Stimulated activated CD8-positive, alpha-beta memory T cell treated with anti-CD3 and anti-CD28 coated beads, Interleukin-12 subunit alpha, Interleukin-12 subunit beta, amount 100 ng/mL, for 1 hour (primary cell): ENCODE measurements at regions not wholly inside any gene's neighbourhood (a gene's known extent, or its start where the extent isn't known, plus 50 kb on each side); places are given as distances from the start of the nearest gene placed in this dataset.

Experiments used
- DNase-seq: peaks from one replicate; pipeline ENCODE4 v3.0.0-alpha.2; 2020; ENCODE audit warnings: low read depth

GRCh38 chr18:39799006-39799405 is 2156.0 kb upstream of the PIK3C3 start:
- no peak for DNase-seq

GRCh38 chr18:39796393-39796792 is 2158.6 kb upstream of the PIK3C3 start:
- DNase-seq, result no peak

DNA sequence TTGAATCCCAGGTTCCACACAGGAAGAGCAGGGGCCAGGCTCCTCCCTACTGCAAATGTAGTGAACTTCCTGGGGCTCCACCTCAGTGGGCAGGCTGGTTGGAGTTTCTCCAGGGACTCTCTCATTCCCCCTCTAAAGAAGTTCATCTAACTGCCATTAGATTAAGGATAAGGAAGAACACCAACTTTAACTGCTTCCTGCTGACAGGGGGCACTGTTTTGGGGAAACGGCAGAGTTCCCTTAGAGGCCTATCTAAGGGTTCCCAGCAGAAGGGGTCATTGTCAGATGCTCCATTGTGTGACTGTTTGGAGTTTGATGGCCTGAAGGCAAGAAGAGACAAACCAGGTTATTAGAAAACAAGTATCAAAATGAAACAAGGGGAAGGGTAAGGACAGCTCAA is 2159.7 kb upstream of the PIK3C3 start:
- no peak for DNase-seq

DNA sequence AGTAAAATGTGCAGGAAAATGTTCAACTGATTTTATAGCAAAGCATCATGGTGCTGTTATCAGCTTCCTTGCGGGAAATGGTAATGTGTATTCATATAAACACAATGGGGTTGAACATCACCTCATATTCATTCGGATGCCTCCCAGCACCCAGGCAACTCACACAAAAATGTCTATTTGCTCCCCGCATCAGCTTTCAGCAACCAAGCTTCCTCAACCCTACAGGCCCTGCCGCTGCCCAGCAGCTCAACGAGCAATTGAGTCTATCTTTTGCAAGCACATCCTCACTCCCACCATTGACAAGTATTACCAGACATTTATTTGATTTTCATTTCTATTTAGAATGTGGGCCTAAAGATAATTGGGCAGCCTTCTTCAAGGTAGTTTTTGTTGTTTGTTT is 2161.4 kb upstream of the PIK3C3 start:
- no peak for DNase-seq

- DNase-seq, result no peak
Measured at GRCh38 chr18:39788383-39788782, 2166.7 kb upstream of the PIK3C3 start.

GRCh38 chr18:39786477-39786876 is 2168.6 kb upstream of the PIK3C3 start:
- no peak for DNase-seq

DNA sequence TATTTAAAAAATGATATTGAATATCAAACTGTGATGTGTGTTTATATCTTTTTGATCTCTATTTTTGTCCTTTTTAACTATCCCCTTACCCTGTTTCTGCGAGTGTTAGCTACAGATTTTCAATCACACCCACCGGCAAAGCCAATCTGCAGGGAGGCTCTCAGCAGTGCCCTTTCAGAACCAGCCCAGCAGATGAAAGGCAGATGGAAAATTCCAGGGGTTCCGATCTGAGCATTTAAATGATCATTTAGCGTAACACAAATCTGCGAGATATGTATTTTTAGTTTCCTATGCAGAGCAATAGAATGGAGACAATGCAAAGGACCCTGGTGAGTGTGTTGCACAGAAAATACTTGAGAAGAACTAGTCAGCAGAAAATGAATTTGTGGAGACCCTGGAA is 2170.5 kb upstream of the PIK3C3 start:
- no peak for DNase-seq

- DNase-seq, result no peak
Measured at GRCh38 chr18:39781565-39781964, 2173.5 kb upstream of the PIK3C3 start.

DNA sequence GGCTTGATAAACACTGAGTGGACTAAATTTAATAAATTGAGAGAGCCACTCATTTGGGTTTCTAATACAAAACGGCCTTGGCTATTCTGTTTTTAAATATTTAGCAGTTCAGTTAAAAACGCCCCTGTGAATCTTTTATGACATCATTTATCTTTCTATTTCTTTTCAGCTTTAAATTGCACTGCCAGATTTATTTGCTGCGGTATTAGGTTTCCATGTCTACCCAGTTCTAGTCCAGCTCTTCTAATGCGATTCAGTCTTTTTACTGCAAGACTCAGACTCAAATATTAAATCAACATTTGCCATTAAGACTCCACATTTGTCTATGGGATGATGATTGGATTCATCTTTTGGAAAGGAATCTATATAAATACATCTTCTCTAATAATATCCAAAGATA is 2174.3 kb upstream of the PIK3C3 start:
- no peak for DNase-seq

GRCh38 chr18:39779926-39780325 is 2175.1 kb upstream of the PIK3C3 start:
- no peak for DNase-seq

- no peak for DNase-seq
Measured at GRCh38 chr18:39776766-39777165, 2178.3 kb upstream of the PIK3C3 start.

DNA sequence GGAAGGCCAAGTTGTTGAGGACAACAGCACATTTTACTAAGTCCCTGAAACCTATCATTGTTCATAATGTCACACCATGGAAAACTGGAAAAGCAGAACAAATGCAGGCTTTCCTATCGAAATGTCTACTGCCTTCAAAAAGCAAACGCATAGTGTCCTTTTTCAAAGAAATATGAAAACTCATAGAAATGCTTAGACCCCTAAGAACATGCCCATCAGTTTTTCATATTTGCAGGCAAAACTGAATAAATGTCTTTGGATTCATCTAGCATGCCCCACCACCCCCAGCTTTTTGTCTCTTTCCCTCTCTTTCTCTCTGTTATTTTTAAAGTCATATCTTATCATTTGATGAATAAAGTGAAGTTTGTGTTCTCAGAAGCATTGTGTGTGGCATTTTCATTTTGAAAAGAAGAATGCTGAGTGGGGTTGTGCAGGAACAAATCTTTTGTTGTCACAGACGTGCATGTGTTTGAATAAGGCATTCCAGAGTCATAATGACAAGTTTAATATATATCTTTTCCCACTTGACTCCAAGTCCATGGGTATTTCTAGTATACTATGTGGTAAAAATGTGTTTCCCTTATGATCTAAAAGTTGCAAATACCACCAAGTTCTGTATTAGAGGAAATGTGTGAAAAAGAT is 2180.0 kb upstream of the PIK3C3 start:
- no peak for DNase-seq

- DNase-seq, result no peak
Measured at GRCh38 chr18:39773646-39774045, 2181.4 kb upstream of the PIK3C3 start.

GRCh38 chr18:39772155-39772919 is 2182.7 kb upstream of the PIK3C3 start:
- no peak for DNase-seq

- DNase-seq, result no peak
Measured at GRCh38 chr18:39770399-39770798, 2184.6 kb upstream of the PIK3C3 start.

- DNase-seq, result no peak
Measured at GRCh38 chr18:39764873-39765272, 2190.2 kb upstream of the PIK3C3 start.

- no peak for DNase-seq
Measured at GRCh38 chr18:39761273-39761672, 2193.8 kb upstream of the PIK3C3 start.

- no peak for DNase-seq
Measured at GRCh38 chr18:39759926-39760325, 2194.3 kb upstream of the CELF4 start.

GRCh38 chr18:39753178-39753577 is 2187.6 kb upstream of the CELF4 start:
- no peak for DNase-seq

DNA sequence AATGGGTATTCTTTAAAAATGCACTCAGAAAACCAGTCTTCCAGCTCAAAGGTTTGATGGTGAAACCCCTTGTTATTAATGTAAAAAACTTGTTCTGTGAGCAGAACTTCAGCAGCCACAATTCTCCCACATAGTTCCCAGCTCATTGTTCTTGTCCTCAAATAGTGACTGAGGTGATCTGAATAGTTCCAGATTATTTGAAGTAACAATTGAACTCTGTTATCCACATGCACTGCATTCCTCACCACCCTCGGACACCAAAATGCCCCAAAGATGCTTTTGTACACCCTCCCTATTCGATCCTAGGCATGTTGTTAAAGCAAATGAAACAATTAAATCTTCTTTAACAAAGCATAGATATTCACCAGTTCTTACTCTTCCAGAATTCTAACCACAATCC is 2186.8 kb upstream of the CELF4 start:
- no peak for DNase-seq

DNA sequence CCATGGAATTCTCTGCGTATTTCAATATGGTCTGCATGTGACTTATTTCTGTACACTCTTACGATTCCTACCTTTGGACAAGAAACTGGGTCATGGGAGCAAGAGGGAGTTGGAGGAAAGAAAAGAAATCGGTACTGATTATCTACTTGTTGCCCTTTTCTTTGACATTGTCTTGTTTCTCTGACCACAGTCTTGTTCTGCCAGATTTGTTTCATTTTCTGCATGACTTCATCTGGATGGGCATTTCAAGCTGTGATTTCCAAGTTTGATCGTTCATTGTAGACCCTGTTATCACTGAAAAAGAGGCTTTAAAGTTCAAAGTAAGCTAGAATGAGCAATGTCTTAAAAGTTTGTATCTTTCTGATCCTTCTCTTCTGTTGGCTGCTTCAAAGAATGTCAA is 2186.3 kb upstream of the CELF4 start:
- DNase-seq, result no peak

DNA sequence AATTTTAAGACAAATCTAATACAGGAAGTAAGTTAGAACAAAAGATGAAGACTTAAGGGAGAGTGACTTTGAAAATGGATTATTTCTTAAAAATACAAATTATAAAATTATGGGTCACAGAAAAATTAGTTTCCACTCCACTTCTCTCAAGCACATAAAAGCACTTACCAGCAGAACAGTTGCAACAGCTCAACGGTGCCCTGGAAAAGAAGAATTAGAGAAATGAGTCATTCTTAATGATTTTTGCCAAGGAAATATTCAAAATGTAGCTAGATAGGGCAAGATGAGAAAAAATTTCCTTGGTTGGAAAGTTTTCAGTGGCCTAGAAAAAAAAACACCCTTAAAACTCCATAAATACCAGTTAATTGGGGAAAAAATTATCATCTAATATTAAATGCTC is 2185.6 kb upstream of the CELF4 start:
- DNase-seq, result no peak

DNA sequence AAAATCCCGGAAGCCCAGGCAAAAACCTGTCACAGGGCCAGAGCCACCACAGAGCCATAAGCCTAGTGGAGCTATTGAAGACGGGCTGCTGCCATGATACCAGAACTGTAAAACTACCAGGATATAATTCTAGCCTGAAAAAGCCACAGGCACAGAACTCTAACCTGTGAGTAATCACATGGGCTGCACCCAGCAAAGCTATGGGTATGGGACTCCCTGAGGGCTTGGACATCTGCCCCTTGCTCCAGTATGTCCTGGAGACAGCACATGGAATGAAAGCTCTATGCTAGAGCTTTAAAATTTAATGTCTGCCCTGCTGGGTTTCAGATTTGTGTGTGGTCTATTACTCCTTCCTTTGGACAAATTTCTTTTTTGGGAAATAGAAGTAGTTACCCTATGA is 2183.6 kb upstream of the CELF4 start:
- no peak for DNase-seq

DNA sequence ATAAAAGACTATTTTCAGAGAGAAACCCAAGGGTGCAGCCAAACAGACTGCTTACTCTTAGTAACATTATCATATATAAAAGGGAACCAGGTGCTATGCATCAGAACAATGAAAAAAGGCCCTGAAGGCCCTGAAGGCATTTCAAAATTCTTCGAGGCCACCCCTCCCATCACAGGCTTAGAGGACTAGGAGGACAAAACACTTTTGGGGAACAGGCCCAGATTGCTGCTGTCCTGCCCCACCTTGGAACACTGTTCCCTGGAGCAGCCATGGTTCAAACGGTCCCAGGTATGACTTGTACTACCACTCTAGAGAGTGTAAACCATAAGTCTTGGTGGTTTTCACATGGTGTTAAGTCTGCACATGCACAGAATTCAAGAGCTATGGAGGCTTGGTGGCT is 2183.1 kb upstream of the CELF4 start:
- DNase-seq, result no peak
